ENCODE measurements at regions not wholly inside any gene's neighbourhood (a gene's known extent, or its start where the extent isn't known, plus 50 kb on each side); places are given as distances from the start of the nearest gene placed in this dataset.

DNA sequence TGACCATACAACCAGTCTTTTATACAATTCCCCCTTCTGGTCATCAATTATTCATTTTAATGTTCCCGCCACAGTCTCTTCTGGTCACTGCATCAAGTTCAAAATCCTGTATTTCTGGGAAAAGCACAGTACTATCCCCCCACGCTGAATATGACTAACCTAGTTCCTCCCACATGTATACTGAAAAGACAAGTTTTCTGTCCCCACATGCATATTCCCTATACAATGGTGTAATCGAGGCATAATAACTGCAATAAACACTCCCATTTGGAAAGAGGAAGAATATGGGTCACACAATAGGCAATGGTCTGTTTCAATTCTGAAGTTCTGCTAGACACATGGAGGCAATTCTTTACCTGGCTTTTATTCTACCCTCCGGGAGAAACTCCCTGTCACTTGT lies 344.9 kb downstream of the EFNA5 start:
- no peak for DNase-seq
- 90 to 100% methylated on average over 3 to 4 of the region's 4 CpGs for WGBS, 2 experiments (ENCODE audit: insufficient coverage in 1 of 2, insufficient read length in 1 of 2)
- no peaks in the 10 kb centered on the region for H3K4me1 ChIP-seq (ENCODE audit: control insufficient read depth, insufficient read depth, low read length)
- Mint-ChIP-seq H3K9me3 (no peaks in the 10 kb centered on the region), H3K27ac (no peak overlapping the region), H3K27me3 (ENCODE audit: insufficient read depth) (peaks cover 8% of the 10 kb centered on the region), H3K4me3 (no peak overlapping the region), H3K36me3 (ENCODE audit: low read depth) (no peaks in the 10 kb centered on the region), H3K4me1 (peaks cover 9% of the 10 kb centered on the region)
- no peak overlapping the region for H3K4me3 ChIP-seq (ENCODE audit: low read length)
- no peak for TF ChIP-seq CTCF (conservative IDR thresholded peaks at IDR 0.05)
- H3K27ac ChIP-seq (ENCODE audit: low read depth, low read length): no peak overlapping the region
- H3K36me3 ChIP-seq (ENCODE audit: control insufficient read depth, insufficient read depth, low read length): no peaks in the 10 kb centered on the region
- no peak overlapping the region for H3K9ac ChIP-seq (ENCODE audit: extremely low read depth, low read length, poor library complexity, severe bottlenecking)
- no peaks in the 10 kb centered on the region for H3K9me3 ChIP-seq (ENCODE audit: control insufficient read depth, low read length)
- H3K27me3 ChIP-seq (ENCODE audit: control insufficient read depth, insufficient read depth, low read length, poor library complexity, severe bottlenecking): peaks cover 19% of the 10 kb centered on the region

DNA sequence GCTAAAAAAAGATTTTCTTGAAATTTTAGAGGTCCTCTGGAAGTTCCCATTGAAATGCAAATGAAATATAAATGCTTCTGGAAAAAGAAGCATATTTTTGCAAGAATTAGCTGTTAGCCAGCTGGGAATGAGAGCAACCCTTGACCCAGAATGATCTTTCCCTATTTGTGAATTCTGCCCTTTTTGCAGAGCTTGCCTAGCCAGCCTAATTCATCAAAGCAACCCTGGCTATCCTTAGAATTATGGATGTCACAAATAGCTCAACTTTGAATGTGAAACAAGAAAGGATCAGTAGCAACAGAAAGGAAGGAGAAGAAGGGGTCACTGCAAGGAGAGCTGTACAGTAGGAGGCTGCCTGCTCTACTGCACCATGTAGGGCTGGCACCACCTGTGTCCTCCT lies 345.9 kb downstream of the EFNA5 start:
- H3K4me3 Mint-ChIP-seq: no peak overlapping the region
- H3K27me3 ChIP-seq (ENCODE audit: control insufficient read depth, insufficient read depth, low read length, poor library complexity, severe bottlenecking): peaks cover 19% of the 10 kb centered on the region
- H3K27me3 Mint-ChIP-seq (ENCODE audit: insufficient read depth): peaks cover 6% of the 10 kb centered on the region
- no peaks in the 10 kb centered on the region for H3K36me3 ChIP-seq (ENCODE audit: control insufficient read depth, insufficient read depth, low read length)
- no peaks in the 10 kb centered on the region for H3K9me3 Mint-ChIP-seq
- H3K27ac Mint-ChIP-seq: no peak overlapping the region
- H3K36me3 Mint-ChIP-seq (ENCODE audit: low read depth): no peaks in the 10 kb centered on the region
- DNase-seq: no peak
- peak overlapping the region; percentile 15 for H3K27ac ChIP-seq (ENCODE audit: low read depth, low read length)
- no peak overlapping the region for H3K4me3 ChIP-seq (ENCODE audit: low read length)
- H3K4me1 ChIP-seq (ENCODE audit: control insufficient read depth, insufficient read depth, low read length): no peaks in the 10 kb centered on the region
- no peak for TF ChIP-seq CTCF (conservative IDR thresholded peaks at IDR 0.05)
- no peaks in the 10 kb centered on the region for H3K9me3 ChIP-seq (ENCODE audit: control insufficient read depth, low read length)
- H3K9ac ChIP-seq (ENCODE audit: extremely low read depth, low read length, poor library complexity, severe bottlenecking): no peak overlapping the region
- peaks cover 9% of the 10 kb centered on the region for H3K4me1 Mint-ChIP-seq

DNA sequence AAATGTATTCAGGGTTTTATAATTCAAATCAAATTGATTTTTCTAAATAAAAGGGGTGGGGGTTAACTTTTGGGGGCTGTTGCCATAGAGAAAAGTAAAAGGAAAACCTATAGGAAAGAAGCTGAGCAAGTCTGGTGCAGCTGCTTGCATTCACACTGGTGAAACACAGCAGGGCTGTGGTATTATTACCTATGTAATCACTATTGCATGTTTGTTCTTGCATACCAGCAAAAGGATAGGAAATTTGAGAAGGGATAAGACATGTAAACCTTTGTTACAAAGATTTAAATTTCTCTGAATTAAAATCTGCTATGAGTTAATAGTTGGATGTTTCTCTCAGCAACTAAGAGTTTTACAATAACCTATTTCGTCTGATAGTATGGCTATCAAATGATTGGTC lies 346.7 kb downstream of the EFNA5 start:
- Mint-ChIP-seq H3K9me3 (no peaks in the 10 kb centered on the region), H3K27ac (no peak overlapping the region), H3K36me3 (ENCODE audit: low read depth) (no peaks in the 10 kb centered on the region), H3K27me3 (ENCODE audit: insufficient read depth) (peaks cover 6% of the 10 kb centered on the region), H3K4me1 (peaks cover 9% of the 10 kb centered on the region), H3K4me3 (no peak overlapping the region)
- no peak for TF ChIP-seq CTCF (conservative IDR thresholded peaks at IDR 0.05)
- WGBS, 2 experiments (ENCODE audit: insufficient coverage in 1 of 2, insufficient read length in 1 of 2): 87 to 100% methylated on average over 1 of the region's 1 CpG
- Histone ChIP-seq H3K27me3 (ENCODE audit: control insufficient read depth, insufficient read depth, low read length, poor library complexity, severe bottlenecking) (peaks cover 19% of the 10 kb centered on the region), H3K9ac (ENCODE audit: extremely low read depth, low read length, poor library complexity, severe bottlenecking) (no peak overlapping the region), H3K36me3 (ENCODE audit: control insufficient read depth, insufficient read depth, low read length) (no peaks in the 10 kb centered on the region), H3K9me3 (ENCODE audit: control insufficient read depth, low read length) (no peaks in the 10 kb centered on the region), H3K27ac (ENCODE audit: low read depth, low read length) (no peak overlapping the region), H3K4me3 (ENCODE audit: low read length) (no peak overlapping the region), H3K4me1 (ENCODE audit: control insufficient read depth, insufficient read depth, low read length) (no peaks in the 10 kb centered on the region)
- no peak for DNase-seq

Data from endodermal cell (in vitro differentiated cells).